LNCAP (cell line): ENCODE measurements at regions not wholly inside any gene's neighbourhood (a gene's known extent, or its start where the extent isn't known, plus 50 kb on each side); places are given as distances from the start of the nearest gene placed in this dataset.

Experiments
- TF ChIP-seq, protein P1 (sequence below): fragments of 450-650 bp; IDR thresholded peaks from 2 replicates; pipeline ENCODE4 v1.5.1; 2017; ENCODE audit warnings: mild to moderate bottlenecking

DNA sequence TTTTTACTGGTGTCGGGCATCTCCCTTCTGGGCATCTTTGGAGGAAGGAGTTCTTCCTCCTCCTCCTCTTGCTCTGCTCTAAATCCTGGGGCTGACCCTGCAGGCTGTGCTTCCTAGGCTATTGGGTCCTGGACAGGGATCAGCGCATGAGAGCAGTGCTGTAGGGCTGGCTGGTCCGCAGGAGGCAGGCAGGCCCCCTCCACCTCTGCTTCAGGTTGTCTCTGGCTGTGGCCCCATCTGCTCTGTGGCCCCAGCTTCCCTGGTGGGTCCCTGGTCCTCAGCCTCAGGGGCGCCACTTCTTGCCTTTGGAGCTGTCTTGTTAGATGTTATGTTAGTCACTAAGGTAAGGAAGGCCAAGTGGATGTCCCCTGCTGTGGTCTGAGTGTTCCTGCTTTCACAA lies 237.3 kb upstream of the PITRM1 start:
- TF ChIP-seq, protein P1, sequence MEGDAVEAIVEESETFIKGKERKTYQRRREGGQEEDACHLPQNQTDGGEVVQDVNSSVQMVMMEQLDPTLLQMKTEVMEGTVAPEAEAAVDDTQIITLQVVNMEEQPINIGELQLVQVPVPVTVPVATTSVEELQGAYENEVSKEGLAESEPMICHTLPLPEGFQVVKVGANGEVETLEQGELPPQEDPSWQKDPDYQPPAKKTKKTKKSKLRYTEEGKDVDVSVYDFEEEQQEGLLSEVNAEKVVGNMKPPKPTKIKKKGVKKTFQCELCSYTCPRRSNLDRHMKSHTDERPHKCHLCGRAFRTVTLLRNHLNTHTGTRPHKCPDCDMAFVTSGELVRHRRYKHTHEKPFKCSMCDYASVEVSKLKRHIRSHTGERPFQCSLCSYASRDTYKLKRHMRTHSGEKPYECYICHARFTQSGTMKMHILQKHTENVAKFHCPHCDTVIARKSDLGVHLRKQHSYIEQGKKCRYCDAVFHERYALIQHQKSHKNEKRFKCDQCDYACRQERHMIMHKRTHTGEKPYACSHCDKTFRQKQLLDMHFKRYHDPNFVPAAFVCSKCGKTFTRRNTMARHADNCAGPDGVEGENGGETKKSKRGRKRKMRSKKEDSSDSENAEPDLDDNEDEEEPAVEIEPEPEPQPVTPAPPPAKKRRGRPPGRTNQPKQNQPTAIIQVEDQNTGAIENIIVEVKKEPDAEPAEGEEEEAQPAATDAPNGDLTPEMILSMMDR, result no peak

- TF ChIP-seq, protein P1, result no peak
Measured at GRCh38 chr10:3408603-3409365, 236.2 kb upstream of the PITRM1 start.

- TF ChIP-seq, protein P1, result no peak
Measured at GRCh38 chr10:3407208-3407607, 234.6 kb upstream of the PITRM1 start.

DNA sequence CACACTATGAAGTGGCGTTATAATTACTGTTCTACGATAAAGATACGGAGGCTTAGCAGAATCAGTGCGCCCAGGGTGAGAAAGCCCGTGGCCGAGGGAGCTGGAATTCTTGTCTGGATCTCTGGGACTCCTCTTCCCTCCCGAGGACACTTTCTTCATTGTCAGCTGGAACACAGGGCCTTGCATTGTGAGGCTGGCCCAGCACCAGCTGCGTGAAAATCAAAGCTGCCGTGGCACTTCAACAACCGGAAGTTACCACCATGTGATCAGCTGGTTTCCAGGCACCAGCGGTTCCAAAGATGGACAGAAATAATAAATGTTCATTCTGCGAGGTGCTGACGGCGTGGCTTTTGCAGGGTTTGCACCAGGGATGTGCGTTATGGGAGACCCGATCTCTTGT lies 234.0 kb upstream of the PITRM1 start:
- TF ChIP-seq, protein P1, result no peak

GRCh38 chr10:3404381-3404780 lies 231.8 kb upstream of the PITRM1 start:
- TF ChIP-seq, protein P1, result no peak

DNA sequence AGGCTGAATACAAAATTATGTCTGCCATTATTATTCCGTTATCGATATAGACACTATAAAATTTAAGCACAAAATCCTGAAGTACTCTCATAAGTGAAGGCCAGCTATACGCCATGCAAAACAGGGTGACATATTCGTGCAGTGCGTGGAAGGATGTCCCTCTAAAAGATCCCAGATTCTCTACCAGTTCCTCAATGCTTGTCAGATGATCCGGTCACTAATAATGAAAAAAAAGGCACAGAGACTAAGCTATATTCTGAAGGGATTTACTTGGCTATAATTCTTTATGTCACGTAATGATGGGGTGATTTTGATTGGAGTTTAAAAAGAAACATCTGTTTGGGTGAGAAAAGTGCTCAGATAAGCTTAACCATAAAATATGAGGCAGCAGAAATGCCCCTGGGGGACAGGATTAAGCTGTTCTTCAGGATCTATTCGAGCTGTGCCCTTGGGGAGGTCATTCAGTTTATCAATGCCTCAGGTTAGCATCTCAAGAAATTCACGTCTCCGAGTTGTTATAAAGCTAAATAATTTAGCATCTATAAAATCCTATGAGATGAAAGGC lies 229.7 kb upstream of the PITRM1 start:
- TF ChIP-seq, protein P1, result no peak

- TF ChIP-seq, protein P1, result no peak
Measured at GRCh38 chr10:3401491-3401938, 228.9 kb upstream of the PITRM1 start.
